ENCODE measurements at regions not wholly inside any gene's neighbourhood (a gene's known extent, or its start where the extent isn't known, plus 50 kb on each side); places are given as distances from the start of the nearest gene placed in this dataset.
A peak's percentile ranks its signal among the peaks of the same experiment; 100 is the strongest.

GRCh38 chr1:232489256-232489655, 140.7 kb downstream of the SIPA1L2 start:
- Histone ChIP-seq H2BK20ac (ENCODE audit: low read depth, low read length) (no peak overlapping the region), H2AK5ac (ENCODE audit: low read depth, low read length) (no peak overlapping the region), H4K5ac (ENCODE audit: low read depth, low read length) (no peak overlapping the region), H3K56ac (ENCODE audit: extremely low read depth, insufficient read depth, low read length) (no peak overlapping the region), H3K9me3 (ENCODE audit: control insufficient read depth, insufficient read depth, low read length) (no peaks in the 10 kb centered on the region), H3K4ac (ENCODE audit: low read depth, low read length) (no peak overlapping the region), H3K4me1 (ENCODE audit: control insufficient read depth, insufficient read depth, low read length) (peaks cover 13% of the 10 kb centered on the region), H4K91ac (ENCODE audit: insufficient read depth, low read depth, low read length) (no peak overlapping the region), H3K36me3 (ENCODE audit: control insufficient read depth, insufficient read depth, low read length) (peaks cover 4% of the 10 kb centered on the region; the same call in 1 of the 2 replicates), H2BK15ac (ENCODE audit: low read depth, low read length) (no peak overlapping the region), H3K27ac (ENCODE audit: insufficient read depth, low read length) (no peak overlapping the region), H2AFZ (replicated peaks; ENCODE audit: low read length, poor library complexity) (no peak overlapping the region), H2BK120ac (ENCODE audit: low read depth, low read length) (no peak overlapping the region), H2BK5ac (ENCODE audit: low read depth, low read length, poor library complexity, severe bottlenecking) (no peak overlapping the region), H3K4me2 (ENCODE audit: low read depth, low read length) (no peak overlapping the region), H3K4me3 (ENCODE audit: insufficient read depth, low read depth, low read length) (no peak overlapping the region), H3K79me1 (ENCODE audit: low read depth in 1 of 2, low read length in 2 of 2) (peaks cover 0 to 4% of the 10 kb centered on the region in 2 experiments; a peak in 1 of 4 replicates), H4K20me1 (ENCODE audit: insufficient read depth, low read length) (no peaks in the 10 kb centered on the region), H3K27me3 (ENCODE audit: control insufficient read depth, insufficient read depth, low read length) (no peaks in the 10 kb centered on the region), H3K18ac (ENCODE audit: low read depth, low read length) (no peak overlapping the region), H3K9me1 (ENCODE audit: insufficient read depth, low read length) (peaks cover 10% of the 10 kb centered on the region; the same call in 1 of the 2 replicates), H3K9ac (ENCODE audit: low read depth, low read length) (no peak overlapping the region), H4K8ac (ENCODE audit: low read depth in 2 of 2, low read length in 2 of 2) (no peak overlapping the region), H2AK9ac (replicated peaks; ENCODE audit: low read depth, low read length, poor library complexity) (no peak overlapping the region), H3K14ac (replicated peaks; ENCODE audit: low read depth, low read length) (no peak overlapping the region), H3K23ac (ENCODE audit: low read depth, low read length) (no peak overlapping the region)
- BruUV-seq (replicated peaks) = no TSS peak
- dilution Hi-C loops (cut with HindIII; ENCODE audit: low sequenced_read_pairs, unreplicated experiment) = no loop called here
- ChIA-PET POLR2A (ENCODE audit: unreplicated experiment) (no interaction called here), CTCF (no interaction called here)
- TF ChIP-seq CEBPB (IDR thresholded peaks at IDR 0.05; ENCODE audit: low read depth, low read length) = peak; percentile 83
- TF ChIP-seq FOS (IDR thresholded peaks at IDR 0.05; ENCODE audit: low read depth, low read length) = no peak
- no CpG with 5 or more reads among the region's 4 CpGs for WGBS, 2 experiments (ENCODE audit: extremely low coverage in 2 of 2, insufficient read length in 1 of 2)
- intact Hi-C loops (cut with micrococcal nuclease) = no loop called here
- in situ Hi-C loops (cut with MboI; ENCODE audit: low sequenced_read_pairs) = no loop called here
- DNase-seq = no peak
- ATAC-seq (ENCODE audit: low read depth) = no peak

Data from IMR-90 (cell line).